Keratinocyte (primary cell): ENCODE measurements at regions not wholly inside any gene's neighbourhood (a gene's known extent, or its start where the extent isn't known, plus 50 kb on each side); places are given as distances from the start of the nearest gene placed in this dataset.

Experiments
- DNase-seq: peaks from one replicate; pipeline ENCODE4 v3.0.0-alpha.2; 2011; ENCODE audit warnings: low read depth, missing footprints, low spot score
- FAIRE-seq: peaks from 2 replicates; lab custom pipeline; 2011; peaks lifted over from hg19 to GRCh38; lab: Jason Lieb, UNC
- H2AFZ ChIP-seq: 2 replicates; pipeline ENCODE4 v1.6.0; 2012; ENCODE audit warnings: low read length, control low read depth, inconsistent platforms; ENCODE audit not compliant: control insufficient read depth
- H3K27ac ChIP-seq: 2 replicates; pipeline ENCODE4 v1.5.1; 2011; ENCODE audit warnings: low read length; ENCODE audit not compliant: control insufficient read depth, insufficient read depth
- H3K27me3 ChIP-seq: 3 replicates; pipeline ENCODE4 v1.6.0; 2011; ENCODE audit warnings: low read length; ENCODE audit not compliant: control insufficient read depth, insufficient read depth; ENCODE audit errors: extremely low read depth
- H3K36me3 ChIP-seq, 2 experiments: 2 replicates in 1 of 2; 3 replicates in 1 of 2; pipeline ENCODE4 v1.5.1; 2011; ENCODE audit warnings: low read length in 2 of 2, mild to moderate bottlenecking in 1 of 2; ENCODE audit not compliant: control insufficient read depth in 2 of 2, insufficient read depth in 2 of 2; ENCODE audit errors: extremely low read depth in 1 of 2
- H3K4me1 ChIP-seq: 3 replicates; pipeline ENCODE4 v1.5.1; 2011; ENCODE audit warnings: low read length; ENCODE audit not compliant: control insufficient read depth, insufficient read depth; ENCODE audit errors: extremely low read depth
- H3K4me2 ChIP-seq: 3 replicates; pipeline ENCODE4 v1.6.0; 2011; ENCODE audit warnings: low read depth, low read length; ENCODE audit not compliant: control insufficient read depth, insufficient read depth; ENCODE audit errors: extremely low read depth
- H3K4me3 ChIP-seq, 3 experiments: fragments of 200-600 bp in 1 of 3; sonication (generic) in 1 of 3; 2 replicates in 2 of 3; 3 replicates in 1 of 3; pipeline ENCODE4 v1.5.1; 2011 to 2016; ENCODE audit warnings: low read length in 3 of 3, mild to moderate bottlenecking in 3 of 3, control low read depth in 2 of 3, inconsistent platforms in 1 of 3, low read depth in 1 of 3, mixed read lengths in 1 of 3, mixed run types in 1 of 3, moderate library complexity in 1 of 3; ENCODE audit not compliant: control insufficient read depth in 2 of 3, insufficient read depth in 2 of 3; ENCODE audit errors: extremely low read depth in 1 of 3
- H3K79me2 ChIP-seq: 2 replicates; pipeline ENCODE4 v1.6.0; 2012; ENCODE audit warnings: low read length; ENCODE audit not compliant: control insufficient read depth, insufficient read depth
- H3K9ac ChIP-seq: 3 replicates; pipeline ENCODE4 v1.6.0; 2011; ENCODE audit warnings: low read length; ENCODE audit not compliant: control insufficient read depth, insufficient read depth; ENCODE audit errors: extremely low read depth
- H3K9me1 ChIP-seq: 3 replicates; pipeline ENCODE4 v1.6.0; 2011; ENCODE audit warnings: low read length; ENCODE audit not compliant: control insufficient read depth, insufficient read depth; ENCODE audit errors: extremely low read depth
- H3K9me3 ChIP-seq: 2 replicates; pipeline ENCODE4 v1.5.1; 2012; ENCODE audit warnings: low read depth, low read length; ENCODE audit not compliant: control insufficient read depth
- H4K20me1 ChIP-seq: 3 replicates; pipeline ENCODE4 v1.6.0; 2011; ENCODE audit warnings: low read length; ENCODE audit not compliant: control insufficient read depth, insufficient read depth; ENCODE audit errors: extremely low read depth
- EZH2 ChIP-seq: IDR thresholded peaks from one replicate; pipeline ENCODE4 v1.6.1; 2012; ENCODE audit warnings: inconsistent platforms, mild to moderate bottlenecking, low read length, moderate library complexity
- dilution Hi-C: fragments of 300-500 bp; cut with MboI; formaldehyde crosslinking; loops from one replicate; pipeline ENCODE4 v1.7.0; 2020; ENCODE audit warnings: low sequenced_read_pairs; ENCODE audit not compliant: extremely low pct_ligation_motif_present
- TF ChIP-seq, protein P1 (sequence below), 3 experiments: IDR thresholded peaks in 1 of 3; conservative IDR thresholded peaks in 1 of 3; optimal IDR thresholded peaks in 1 of 3; 2 replicates in 2 of 3; 3 replicates in 1 of 3; pipeline versions ENCODE3 to v1.5.1; 2011; ENCODE audit warnings: low read length in 3 of 3, mild to moderate bottlenecking in 3 of 3, moderate library complexity in 2 of 3, control low read depth in 1 of 3, inconsistent platforms in 1 of 3; ENCODE audit not compliant: insufficient read depth in 2 of 3; ENCODE audit errors: extremely low read depth in 1 of 3

DNA sequence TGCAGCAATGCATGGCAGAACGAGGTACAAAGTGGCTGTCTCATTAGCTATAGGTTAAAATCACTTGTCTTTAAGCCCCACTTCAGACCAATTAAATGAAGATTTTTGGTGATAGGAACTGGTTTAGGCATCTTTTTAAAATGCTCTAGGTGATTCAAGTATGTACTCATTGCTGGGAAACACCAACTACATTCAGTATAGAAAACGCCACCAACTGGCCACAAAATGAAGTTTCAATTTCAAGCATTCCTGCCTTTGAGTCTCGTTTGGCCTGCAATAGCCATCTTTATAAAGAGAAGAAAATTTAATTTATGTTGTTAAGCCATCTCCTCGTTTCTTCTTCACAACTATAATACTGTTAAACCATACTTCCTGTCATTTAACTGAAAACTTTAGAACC is 587.9 kb downstream of the GBE1 start:
- dilution Hi-C loops, result no loop called here
- FAIRE-seq, result no peak
- Histone ChIP-seq H4K20me1 (no peaks in the 10 kb centered on the region), H3K4me1 (no peaks in the 10 kb centered on the region), H3K9me3 (no peaks in the 10 kb centered on the region), H3K27ac (no peak overlapping the region), H3K4me2 (no peak overlapping the region), H3K9ac (no peak overlapping the region), H3K9me1 (no peaks in the 10 kb centered on the region), H3K4me3 (no peak overlapping the region), H3K79me2 (no peaks in the 10 kb centered on the region), H3K27me3 (no peaks in the 10 kb centered on the region), H2AFZ (no peak overlapping the region), H3K36me3 (no peaks in the 10 kb centered on the region)
- no peak for DNase-seq
- TF ChIP-seq EZH2, result no peak
- TF ChIP-seq, protein P1, sequence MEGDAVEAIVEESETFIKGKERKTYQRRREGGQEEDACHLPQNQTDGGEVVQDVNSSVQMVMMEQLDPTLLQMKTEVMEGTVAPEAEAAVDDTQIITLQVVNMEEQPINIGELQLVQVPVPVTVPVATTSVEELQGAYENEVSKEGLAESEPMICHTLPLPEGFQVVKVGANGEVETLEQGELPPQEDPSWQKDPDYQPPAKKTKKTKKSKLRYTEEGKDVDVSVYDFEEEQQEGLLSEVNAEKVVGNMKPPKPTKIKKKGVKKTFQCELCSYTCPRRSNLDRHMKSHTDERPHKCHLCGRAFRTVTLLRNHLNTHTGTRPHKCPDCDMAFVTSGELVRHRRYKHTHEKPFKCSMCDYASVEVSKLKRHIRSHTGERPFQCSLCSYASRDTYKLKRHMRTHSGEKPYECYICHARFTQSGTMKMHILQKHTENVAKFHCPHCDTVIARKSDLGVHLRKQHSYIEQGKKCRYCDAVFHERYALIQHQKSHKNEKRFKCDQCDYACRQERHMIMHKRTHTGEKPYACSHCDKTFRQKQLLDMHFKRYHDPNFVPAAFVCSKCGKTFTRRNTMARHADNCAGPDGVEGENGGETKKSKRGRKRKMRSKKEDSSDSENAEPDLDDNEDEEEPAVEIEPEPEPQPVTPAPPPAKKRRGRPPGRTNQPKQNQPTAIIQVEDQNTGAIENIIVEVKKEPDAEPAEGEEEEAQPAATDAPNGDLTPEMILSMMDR (optimal IDR thresholded peaks at IDR 0.05 in 1 of 3, IDR thresholded peaks at IDR 0.05 in 1 of 3, conservative IDR thresholded peaks at IDR 0.05 in 1 of 3; ENCODE audit: extremely low read depth in 1 of 3, insufficient read depth in 2 of 3, low read length in 3 of 3), result no peak

DNA sequence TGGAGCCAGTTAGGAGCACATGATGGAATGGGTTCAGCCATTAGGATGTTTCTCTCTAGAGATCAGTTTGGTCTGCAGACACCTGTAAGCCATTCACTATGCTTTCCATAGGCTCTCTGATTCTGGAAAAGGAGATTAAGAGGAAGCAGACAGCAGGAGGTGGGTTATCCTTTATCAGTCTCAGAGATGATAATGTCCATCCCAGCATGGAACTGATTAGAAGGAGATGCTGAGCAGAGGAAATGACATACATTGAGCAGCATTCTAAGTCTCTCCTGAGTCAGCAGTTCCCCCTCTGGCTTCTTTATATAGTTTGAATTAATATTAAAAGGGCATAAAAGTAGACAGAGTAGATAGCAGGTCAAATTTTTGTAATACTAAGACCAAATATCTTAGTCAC is 591.1 kb downstream of the GBE1 start:
- dilution Hi-C loops, result no loop called here
- Histone ChIP-seq H3K9ac (no peak overlapping the region), H4K20me1 (no peaks in the 10 kb centered on the region), H3K4me1 (no peaks in the 10 kb centered on the region), H3K27me3 (no peaks in the 10 kb centered on the region), H3K4me2 (no peak overlapping the region), H3K9me3 (no peaks in the 10 kb centered on the region), H3K36me3 (no peaks in the 10 kb centered on the region), H3K4me3 (no peak overlapping the region), H3K27ac (no peak overlapping the region), H3K9me1 (no peaks in the 10 kb centered on the region), H3K79me2 (no peaks in the 10 kb centered on the region), H2AFZ (no peak overlapping the region)
- no peak for TF ChIP-seq EZH2
- TF ChIP-seq, protein P1 (optimal IDR thresholded peaks at IDR 0.05 in 1 of 3, IDR thresholded peaks at IDR 0.05 in 1 of 3, conservative IDR thresholded peaks at IDR 0.05 in 1 of 3; ENCODE audit: extremely low read depth in 1 of 3, insufficient read depth in 2 of 3, low read length in 3 of 3), result no peak
- DNase-seq (no peak), FAIRE-seq (no peak)
